ENCODE measurements at regions not wholly inside any gene's neighbourhood (a gene's known extent, or its start where the extent isn't known, plus 50 kb on each side); places are given as distances from the start of the nearest gene placed in this dataset.

- TF ChIP-seq REST (IDR thresholded peaks at IDR 0.05; ENCODE audit: low read depth) (no peak), SRF (IDR thresholded peaks at IDR 0.05; ENCODE audit: low read depth) (no peak), JUND (IDR thresholded peaks at IDR 0.05) (no peak), CTCF (IDR thresholded peaks at IDR 0.05 in 2 of 3, conservative IDR thresholded peaks at IDR 0.05 in 1 of 3; ENCODE audit: borderline replicate concordance in 1 of 3, insufficient read depth in 1 of 3, low read depth in 2 of 3, low read length in 2 of 3) (no peak), EZH2phosphoT487 (IDR thresholded peaks at IDR 0.05; ENCODE audit: borderline replicate concordance) (no peak), ZFX (IDR thresholded peaks at IDR 0.05) (no peak), TCF7L2 (IDR thresholded peaks at IDR 0.05; ENCODE audit: borderline replicate concordance, extremely low read depth, insufficient read depth, insufficient read length) (no peak), POLR2A (IDR thresholded peaks at IDR 0.05; ENCODE audit: borderline replicate concordance, extremely low read depth, insufficient read depth, insufficient read length) (no peak), ZNF274 (IDR thresholded peaks at IDR 0.05; ENCODE audit: low read depth, low read length) (no peak), EZH2 (IDR thresholded peaks at IDR 0.05) (no peak), CEBPB (IDR thresholded peaks at IDR 0.05; ENCODE audit: low read depth) (no peak), POLR2AphosphoS5 (IDR thresholded peaks at IDR 0.05; ENCODE audit: low read depth, low read length) (no peak)
Measured at GRCh38 chr18:67145586-67146292, 370.8 kb downstream of the DSEL start.

All from HCT116 (cell line).